Activated T-helper 1 cell treated with anti-CD3 and anti-CD28 coated beads, Interleukin-12 subunit alpha, Interleukin-12 subunit beta, Interleukin-2, Interleukin-4 antibody, amounts not matched to agents 30 ng/mL and 10 ng/mL and 1 ng/mL, durations not matched to agents 14 hours and 24 hours and 36 hours (primary cell): ENCODE measurements at regions not wholly inside any gene's neighbourhood (a gene's known extent, or its start where the extent isn't known, plus 50 kb on each side); places are given as distances from the start of the nearest gene placed in this dataset.

Experiments used
- DNase-seq: peaks from one replicate; pipeline ENCODE4 v3.0.0; 2021; ENCODE audit warnings: low spot score
- H3K27ac Mint-ChIP-seq: one replicate; pipeline ENCODE4 v1.8.0; 2021; ENCODE audit warnings: mild to moderate bottlenecking, mixed read lengths
- H3K27me3 Mint-ChIP-seq: one replicate; pipeline ENCODE4 v1.8.0; 2022; ENCODE audit warnings: mild to moderate bottlenecking, moderate library complexity, mixed read lengths; ENCODE audit not compliant: insufficient read depth
- H3K36me3 Mint-ChIP-seq: one replicate; pipeline ENCODE4 v1.8.0; 2021; ENCODE audit warnings: low read depth, mixed read lengths
- H3K4me1 Mint-ChIP-seq: one replicate; pipeline ENCODE4 v1.8.0; 2021; ENCODE audit warnings: low read depth, mixed read lengths
- H3K4me3 Mint-ChIP-seq: one replicate; pipeline ENCODE4 v1.8.0; 2021; ENCODE audit warnings: mild to moderate bottlenecking, moderate library complexity, mixed read lengths
- H3K9me3 Mint-ChIP-seq: one replicate; pipeline ENCODE4 v1.8.0; 2021; ENCODE audit warnings: mixed read lengths
- intact Hi-C: fragments of 100-400 bp; cut with micrococcal nuclease; formaldehyde crosslinking; loops from one replicate; pipeline ENCODE4 v1.15.1; 2024

- no peak for DNase-seq
- intact Hi-C loops: no loop called here
- Mint-ChIP-seq H3K36me3 (peaks cover 21% of the 10 kb centered on the region), H3K4me1 (peaks cover 18% of the 10 kb centered on the region), H3K4me3 (no peak overlapping the region), H3K27me3 (no peaks in the 10 kb centered on the region), H3K27ac (no peak overlapping the region), H3K9me3 (peaks cover 39% of the 10 kb centered on the region)
These were observed 54.3 kb upstream of the CBLB start for GRCh38 chr3:105923140-105923539.

- H3K4me3 Mint-ChIP-seq: no peak overlapping the region
- H3K4me1 Mint-ChIP-seq: no peaks in the 10 kb centered on the region
- DNase-seq: no peak
- H3K27ac Mint-ChIP-seq: no peak overlapping the region
- H3K9me3 Mint-ChIP-seq: no peaks in the 10 kb centered on the region
- no peaks in the 10 kb centered on the region for H3K27me3 Mint-ChIP-seq
- peaks cover 4% of the 10 kb centered on the region for H3K36me3 Mint-ChIP-seq
- intact Hi-C loops: no loop called here
These were observed 58.9 kb upstream of the CBLB start for GRCh38 chr3:105927741-105928140.

GRCh38 chr3:105930733-105931132, 61.9 kb upstream of the CBLB start:
- peaks cover 5% of the 10 kb centered on the region for H3K4me1 Mint-ChIP-seq
- H3K36me3 Mint-ChIP-seq: peaks cover 5% of the 10 kb centered on the region
- H3K27me3 Mint-ChIP-seq: no peaks in the 10 kb centered on the region
- peaks cover 5% of the 10 kb centered on the region for H3K9me3 Mint-ChIP-seq
- no peak overlapping the region for H3K4me3 Mint-ChIP-seq
- intact Hi-C loops: no loop called here
- no peak for DNase-seq
- H3K27ac Mint-ChIP-seq: no peak overlapping the region

- H3K27ac Mint-ChIP-seq: no peak overlapping the region
- H3K4me1 Mint-ChIP-seq: peaks cover 5% of the 10 kb centered on the region
- peaks cover 11% of the 10 kb centered on the region for H3K9me3 Mint-ChIP-seq
- intact Hi-C loops: no loop called here
- peaks cover 5% of the 10 kb centered on the region for H3K36me3 Mint-ChIP-seq
- H3K27me3 Mint-ChIP-seq: no peaks in the 10 kb centered on the region
- no peak for DNase-seq
- H3K4me3 Mint-ChIP-seq: no peak overlapping the region
These were observed 62.7 kb upstream of the CBLB start for GRCh38 chr3:105931500-105931899.

- H3K36me3 Mint-ChIP-seq: peaks cover 5% of the 10 kb centered on the region
- H3K4me1 Mint-ChIP-seq: peaks cover 5% of the 10 kb centered on the region
- no peak for DNase-seq
- intact Hi-C loops: no loop called here
- peaks cover 11% of the 10 kb centered on the region for H3K9me3 Mint-ChIP-seq
- no peak overlapping the region for H3K27ac Mint-ChIP-seq
- no peaks in the 10 kb centered on the region for H3K27me3 Mint-ChIP-seq
- H3K4me3 Mint-ChIP-seq: no peak overlapping the region
These were observed 65.1 kb upstream of the CBLB start for GRCh38 chr3:105933871-105934270.

GRCh38 chr3:105938101-105938500, 69.3 kb upstream of the CBLB start:
- no peak for DNase-seq
- H3K4me3 Mint-ChIP-seq: no peak overlapping the region
- H3K4me1 Mint-ChIP-seq: peaks cover 5% of the 10 kb centered on the region
- H3K27me3 Mint-ChIP-seq: no peaks in the 10 kb centered on the region
- no peak overlapping the region for H3K27ac Mint-ChIP-seq
- intact Hi-C loops: no loop called here
- peaks cover 3% of the 10 kb centered on the region for H3K36me3 Mint-ChIP-seq
- H3K9me3 Mint-ChIP-seq: peaks cover 15% of the 10 kb centered on the region

- Mint-ChIP-seq H3K27me3 (no peaks in the 10 kb centered on the region), H3K4me3 (no peak overlapping the region), H3K4me1 (peaks cover 5% of the 10 kb centered on the region), H3K36me3 (peaks cover 3% of the 10 kb centered on the region), H3K27ac (no peak overlapping the region), H3K9me3 (peaks cover 15% of the 10 kb centered on the region)
- DNase-seq: no peak
- intact Hi-C loops: no loop called here
These were observed 70.0 kb upstream of the CBLB start for GRCh38 chr3:105938806-105939205.

- H3K4me3 Mint-ChIP-seq: no peak overlapping the region
- DNase-seq: no peak
- H3K36me3 Mint-ChIP-seq: no peaks in the 10 kb centered on the region
- intact Hi-C loops: no loop called here
- no peaks in the 10 kb centered on the region for H3K4me1 Mint-ChIP-seq
- no peak overlapping the region for H3K27ac Mint-ChIP-seq
- peaks cover 4% of the 10 kb centered on the region for H3K9me3 Mint-ChIP-seq
- H3K27me3 Mint-ChIP-seq: no peaks in the 10 kb centered on the region
These were observed 75.5 kb upstream of the CBLB start for GRCh38 chr3:105944276-105944675.

- H3K4me1 Mint-ChIP-seq: no peaks in the 10 kb centered on the region
These were observed 75.9 kb upstream of the CBLB start for GRCh38 chr3:105944721-105945120.

GRCh38 chr3:105948101-105948500, 79.3 kb upstream of the CBLB start:
- no peak for DNase-seq
- H3K27me3 Mint-ChIP-seq: no peaks in the 10 kb centered on the region
- H3K4me1 Mint-ChIP-seq: no peaks in the 10 kb centered on the region
- peaks cover 5% of the 10 kb centered on the region for H3K9me3 Mint-ChIP-seq
- H3K27ac Mint-ChIP-seq: no peak overlapping the region
- intact Hi-C loops: no loop called here
- no peaks in the 10 kb centered on the region for H3K36me3 Mint-ChIP-seq
- H3K4me3 Mint-ChIP-seq: no peak overlapping the region

More at GRCh38 chr3:105944721-105945120, 75.9 kb upstream of the CBLB start:
- no peaks in the 10 kb centered on the region for H3K9me3 Mint-ChIP-seq
- H3K27ac Mint-ChIP-seq: no peak overlapping the region
- H3K4me3 Mint-ChIP-seq: no peak overlapping the region
- H3K36me3 Mint-ChIP-seq: no peaks in the 10 kb centered on the region
- no peak for DNase-seq
- intact Hi-C loops: no loop called here
- H3K27me3 Mint-ChIP-seq: no peaks in the 10 kb centered on the region

GRCh38 chr3:105950881-105951600, 82.2 kb upstream of the CBLB start:
- Mint-ChIP-seq H3K27me3 (no peaks in the 10 kb centered on the region), H3K9me3 (peaks cover 9% of the 10 kb centered on the region), H3K4me1 (no peaks in the 10 kb centered on the region), H3K4me3 (no peak overlapping the region), H3K27ac (no peak overlapping the region), H3K36me3 (no peaks in the 10 kb centered on the region)
- no peak for DNase-seq
- intact Hi-C loops: no loop called here

- H3K27me3 Mint-ChIP-seq: no peaks in the 10 kb centered on the region
- H3K4me1 Mint-ChIP-seq: no peaks in the 10 kb centered on the region
- intact Hi-C loops: no loop called here
- peaks cover 9% of the 10 kb centered on the region for H3K9me3 Mint-ChIP-seq
- H3K4me3 Mint-ChIP-seq: no peak overlapping the region
- no peak overlapping the region for H3K27ac Mint-ChIP-seq
- no peaks in the 10 kb centered on the region for H3K36me3 Mint-ChIP-seq
- DNase-seq: no peak
These were observed 85.0 kb upstream of the CBLB start for GRCh38 chr3:105953831-105954230.

- H3K27ac Mint-ChIP-seq: no peak overlapping the region
- H3K27me3 Mint-ChIP-seq: no peaks in the 10 kb centered on the region
These were observed 87.5 kb upstream of the CBLB start for GRCh38 chr3:105956306-105956705.

GRCh38 chr3:105957722-105958121, 88.9 kb upstream of the CBLB start:
- Mint-ChIP-seq H3K4me3 (no peak overlapping the region), H3K27me3 (no peaks in the 10 kb centered on the region), H3K27ac (no peak overlapping the region), H3K4me1 (no peaks in the 10 kb centered on the region), H3K36me3 (no peaks in the 10 kb centered on the region), H3K9me3 (peaks cover 12% of the 10 kb centered on the region)
- intact Hi-C loops: no loop called here
- no peak for DNase-seq

More at GRCh38 chr3:105956306-105956705, 87.5 kb upstream of the CBLB start:
- intact Hi-C loops: no loop called here
- no peak for DNase-seq
- Mint-ChIP-seq H3K4me3 (no peak overlapping the region), H3K9me3 (peaks cover 13% of the 10 kb centered on the region), H3K4me1 (no peaks in the 10 kb centered on the region), H3K36me3 (no peaks in the 10 kb centered on the region)
